Progenitor cell of endocrine pancreas (in vitro differentiated cells): ENCODE measurements at regions not wholly inside any gene's neighbourhood (a gene's known extent, or its start where the extent isn't known, plus 50 kb on each side); places are given as distances from the start of the nearest gene placed in this dataset.

ENCODE experiments used
- DNase-seq: peaks from one replicate; pipeline ENCODE4 v3.0.0; 2021; ENCODE audit warnings: low spot score; ENCODE audit not compliant: unreplicated experiment
- H3K27ac Mint-ChIP-seq: 2 replicates; pipeline ENCODE4 v1.8.0; 2021; ENCODE audit warnings: mild to moderate bottlenecking, moderate library complexity, mixed read lengths
- H3K27me3 Mint-ChIP-seq: 2 replicates; pipeline ENCODE4 v1.8.0; 2021; ENCODE audit warnings: mixed read lengths
- H3K36me3 Mint-ChIP-seq: 2 replicates; pipeline ENCODE4 v1.8.0; 2022; ENCODE audit warnings: mixed read lengths; ENCODE audit not compliant: insufficient read depth
- H3K4me1 Mint-ChIP-seq: 2 replicates; pipeline ENCODE4 v1.8.0; 2021; ENCODE audit warnings: low read depth, mixed read lengths
- H3K4me3 Mint-ChIP-seq: 2 replicates; pipeline ENCODE4 v1.8.0; 2021; ENCODE audit warnings: low read depth, mild to moderate bottlenecking, moderate library complexity, mixed read lengths
- H3K9me3 Mint-ChIP-seq: 2 replicates; pipeline ENCODE4 v1.8.0; 2021; ENCODE audit warnings: low read depth, mixed read lengths
- CTCF ChIP-seq: fragments of 200-600 bp; sonication (generic); IDR thresholded peaks from one replicate; pipeline ENCODE4 v1.5.0; 2021; ENCODE audit warnings: antibody characterized with exemption, mild to moderate bottlenecking; ENCODE audit not compliant: unreplicated experiment

- TF ChIP-seq CTCF, result peak; percentile 57
- peaks cover 13% of the 10 kb centered on the region for H3K4me1 Mint-ChIP-seq
- no peaks in the 10 kb centered on the region for H3K36me3 Mint-ChIP-seq
- no peak overlapping the region for H3K27ac Mint-ChIP-seq
- H3K4me3 Mint-ChIP-seq, result no peak overlapping the region
- no peak for DNase-seq
- H3K27me3 Mint-ChIP-seq, result no peaks in the 10 kb centered on the region
- no peaks in the 10 kb centered on the region for H3K9me3 Mint-ChIP-seq
Observed at GRCh38 chr9:1460143-1460769, 410.1 kb downstream of the DMRT2 start.

- no peak for TF ChIP-seq CTCF
- Mint-ChIP-seq H3K36me3 (no peaks in the 10 kb centered on the region), H3K4me3 (no peak overlapping the region), H3K4me1 (peaks cover 13% of the 10 kb centered on the region), H3K9me3 (no peaks in the 10 kb centered on the region), H3K27ac (no peak overlapping the region), H3K27me3 (no peaks in the 10 kb centered on the region)
- DNase-seq, result no peak
Observed at GRCh38 chr9:1461812-1462211, 411.7 kb downstream of the DMRT2 start.

- no peaks in the 10 kb centered on the region for H3K9me3 Mint-ChIP-seq
- H3K4me1 Mint-ChIP-seq, result peaks cover 13% of the 10 kb centered on the region
- H3K36me3 Mint-ChIP-seq, result no peaks in the 10 kb centered on the region
- no peak overlapping the region for H3K4me3 Mint-ChIP-seq
- no peaks in the 10 kb centered on the region for H3K27me3 Mint-ChIP-seq
- TF ChIP-seq CTCF, result no peak
- no peak for DNase-seq
- no peak overlapping the region for H3K27ac Mint-ChIP-seq
Observed at GRCh38 chr9:1462626-1463308, 412.6 kb downstream of the DMRT2 start.

GRCh38 chr9:1469996-1470395 lies 419.8 kb downstream of the DMRT2 start:
- H3K4me3 Mint-ChIP-seq, result no peak overlapping the region

More at GRCh38 chr9:1469996-1470395, 419.8 kb downstream of the DMRT2 start:
- no peak for TF ChIP-seq CTCF
- Mint-ChIP-seq H3K27me3 (no peaks in the 10 kb centered on the region), H3K27ac (no peak overlapping the region), H3K9me3 (no peaks in the 10 kb centered on the region), H3K36me3 (no peaks in the 10 kb centered on the region), H3K4me1 (no peaks in the 10 kb centered on the region)
- no peak for DNase-seq
